ENCODE measurements at regions not wholly inside any gene's neighbourhood (a gene's known extent, or its start where the extent isn't known, plus 50 kb on each side); places are given as distances from the start of the nearest gene placed in this dataset.

- no peaks in the 10 kb centered on the region for H3K4me1 ChIP-seq
- no peak for TF ChIP-seq POLR2A (IDR thresholded peaks at IDR 0.05)
- TF ChIP-seq, protein P1, sequence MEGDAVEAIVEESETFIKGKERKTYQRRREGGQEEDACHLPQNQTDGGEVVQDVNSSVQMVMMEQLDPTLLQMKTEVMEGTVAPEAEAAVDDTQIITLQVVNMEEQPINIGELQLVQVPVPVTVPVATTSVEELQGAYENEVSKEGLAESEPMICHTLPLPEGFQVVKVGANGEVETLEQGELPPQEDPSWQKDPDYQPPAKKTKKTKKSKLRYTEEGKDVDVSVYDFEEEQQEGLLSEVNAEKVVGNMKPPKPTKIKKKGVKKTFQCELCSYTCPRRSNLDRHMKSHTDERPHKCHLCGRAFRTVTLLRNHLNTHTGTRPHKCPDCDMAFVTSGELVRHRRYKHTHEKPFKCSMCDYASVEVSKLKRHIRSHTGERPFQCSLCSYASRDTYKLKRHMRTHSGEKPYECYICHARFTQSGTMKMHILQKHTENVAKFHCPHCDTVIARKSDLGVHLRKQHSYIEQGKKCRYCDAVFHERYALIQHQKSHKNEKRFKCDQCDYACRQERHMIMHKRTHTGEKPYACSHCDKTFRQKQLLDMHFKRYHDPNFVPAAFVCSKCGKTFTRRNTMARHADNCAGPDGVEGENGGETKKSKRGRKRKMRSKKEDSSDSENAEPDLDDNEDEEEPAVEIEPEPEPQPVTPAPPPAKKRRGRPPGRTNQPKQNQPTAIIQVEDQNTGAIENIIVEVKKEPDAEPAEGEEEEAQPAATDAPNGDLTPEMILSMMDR (IDR thresholded peaks at IDR 0.05): no peak
- no peak overlapping the region for H3K27ac ChIP-seq
- DNase-seq: no peak
- H3K27me3 ChIP-seq: no peaks in the 10 kb centered on the region
- H3K36me3 ChIP-seq: no peaks in the 10 kb centered on the region
- no peaks in the 10 kb centered on the region for H3K9me3 ChIP-seq
- no peak overlapping the region for H3K4me3 ChIP-seq
- intact Hi-C loops (cut with DNase I): no loop called here
Observed at GRCh38 chr7:54129035-54129434, 413.1 kb upstream of the VSTM2A start.

- H3K27me3 ChIP-seq: no peaks in the 10 kb centered on the region
- no peak overlapping the region for H3K27ac ChIP-seq
- H3K4me1 ChIP-seq: no peaks in the 10 kb centered on the region
- no peak for DNase-seq
- no peaks in the 10 kb centered on the region for H3K9me3 ChIP-seq
- H3K36me3 ChIP-seq: no peaks in the 10 kb centered on the region
- intact Hi-C loops (cut with DNase I): no loop called here
- H3K4me3 ChIP-seq: no peak overlapping the region
- TF ChIP-seq, protein P1 (IDR thresholded peaks at IDR 0.05): no peak
- no peak for TF ChIP-seq POLR2A (IDR thresholded peaks at IDR 0.05)
Observed at GRCh38 chr7:54141576-54141975, 400.6 kb upstream of the VSTM2A start.

DNA sequence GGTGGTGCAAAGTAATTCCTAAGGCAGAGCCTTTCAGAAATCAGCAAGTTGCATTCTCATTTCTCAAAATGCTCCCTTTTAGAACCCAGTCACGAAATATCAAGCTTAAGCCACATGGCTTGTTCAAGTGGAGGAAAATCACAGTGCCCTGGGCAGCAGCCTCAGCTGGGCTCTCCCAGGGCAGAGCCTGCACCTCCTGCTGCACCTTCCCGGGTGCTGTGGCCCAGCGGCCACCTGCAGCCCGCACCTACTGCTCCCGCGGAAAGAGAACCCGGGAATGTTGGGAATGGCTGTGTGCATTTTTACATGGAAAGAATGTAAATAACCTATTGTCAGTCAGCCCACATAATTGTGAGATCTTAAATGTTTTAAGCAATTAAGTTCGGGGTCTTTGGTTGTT lies 396.5 kb upstream of the VSTM2A start:
- TF ChIP-seq POLR2A (IDR thresholded peaks at IDR 0.05): no peak
- TF ChIP-seq, protein P1 (IDR thresholded peaks at IDR 0.05): no peak
- Histone ChIP-seq H3K4me3 (no peak overlapping the region), H3K27me3 (no peaks in the 10 kb centered on the region)

DNA sequence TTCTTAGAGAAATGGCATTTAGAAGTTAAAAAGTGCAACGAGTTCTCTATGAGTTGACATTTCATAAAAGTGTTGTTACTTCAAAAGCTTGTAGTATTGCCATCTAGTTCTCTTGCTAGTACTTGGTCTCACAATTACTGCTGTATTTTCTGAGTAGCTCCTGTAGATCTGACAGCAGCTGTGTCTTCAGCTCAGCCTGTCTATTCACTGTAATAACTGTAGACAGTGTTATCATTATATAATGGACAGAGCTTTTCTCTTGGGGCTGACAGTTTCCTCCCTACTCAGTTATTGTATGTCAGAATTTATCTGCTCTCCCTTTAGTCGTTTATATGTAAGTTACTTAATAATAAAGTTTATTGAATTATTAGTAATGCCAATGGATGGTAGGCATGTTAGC lies 388.7 kb upstream of the VSTM2A start:
- TF ChIP-seq POLR2A (IDR thresholded peaks at IDR 0.05): no peak
- TF ChIP-seq, protein P1 (IDR thresholded peaks at IDR 0.05): no peak
- Histone ChIP-seq H3K27ac (no peak overlapping the region), H3K4me1 (no peaks in the 10 kb centered on the region), H3K4me3 (no peak overlapping the region), H3K27me3 (no peaks in the 10 kb centered on the region), H3K36me3 (no peaks in the 10 kb centered on the region), H3K9me3 (no peaks in the 10 kb centered on the region)
- intact Hi-C loops (cut with DNase I): no loop called here
- DNase-seq: no peak
- 38 to 50% methylated on average over 2 of the region's 2 CpGs for WGBS, 2 donors

More for the DNA sequence above, 396.5 kb upstream of the VSTM2A start:
- no peaks in the 10 kb centered on the region for H3K4me1 ChIP-seq
- intact Hi-C loops (cut with DNase I): no loop called here
- no peak for DNase-seq
- no peaks in the 10 kb centered on the region for H3K9me3 ChIP-seq
- H3K27ac ChIP-seq: no peak overlapping the region
- no peaks in the 10 kb centered on the region for H3K36me3 ChIP-seq
- 64 to 69% methylated on average over 1 to 8 of the region's 8 CpGs for WGBS, 2 donors

DNA sequence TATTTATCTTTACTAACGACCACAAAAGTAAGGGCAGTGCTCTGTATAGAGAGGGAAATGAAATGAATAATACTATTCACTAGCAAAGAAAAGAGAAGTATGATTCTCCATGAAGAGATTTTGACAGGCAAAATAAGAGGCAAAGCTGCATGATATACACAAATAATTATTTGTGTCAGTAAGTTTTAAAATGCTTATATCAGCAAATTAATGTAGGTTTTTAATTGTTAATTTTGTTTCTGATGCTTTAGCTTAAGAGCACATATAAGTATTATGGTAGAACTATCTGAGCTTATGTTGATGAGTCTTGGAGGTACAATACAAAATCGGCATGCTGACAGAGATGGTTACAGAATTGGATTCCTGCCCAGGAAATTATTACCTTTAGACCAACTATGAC lies 383.1 kb upstream of the VSTM2A start:
- TF ChIP-seq, protein P1 (IDR thresholded peaks at IDR 0.05): no peak
- TF ChIP-seq POLR2A (IDR thresholded peaks at IDR 0.05): no peak
- WGBS, 2 donors: 46 to 48% methylated on average over 2 of the region's 2 CpGs
- no peak for DNase-seq
- H3K9me3 ChIP-seq: no peaks in the 10 kb centered on the region
- no peaks in the 10 kb centered on the region for H3K27me3 ChIP-seq
- intact Hi-C loops (cut with DNase I): no loop called here
- no peaks in the 10 kb centered on the region for H3K4me1 ChIP-seq
- H3K4me3 ChIP-seq: no peak overlapping the region
- no peaks in the 10 kb centered on the region for H3K36me3 ChIP-seq
- H3K27ac ChIP-seq: no peak overlapping the region
